ENCODE measurements at regions not wholly inside any gene's neighbourhood (a gene's known extent, or its start where the extent isn't known, plus 50 kb on each side); places are given as distances from the start of the nearest gene placed in this dataset.
A peak's percentile ranks its signal among the peaks of the same experiment; 100 is the strongest.

DNA sequence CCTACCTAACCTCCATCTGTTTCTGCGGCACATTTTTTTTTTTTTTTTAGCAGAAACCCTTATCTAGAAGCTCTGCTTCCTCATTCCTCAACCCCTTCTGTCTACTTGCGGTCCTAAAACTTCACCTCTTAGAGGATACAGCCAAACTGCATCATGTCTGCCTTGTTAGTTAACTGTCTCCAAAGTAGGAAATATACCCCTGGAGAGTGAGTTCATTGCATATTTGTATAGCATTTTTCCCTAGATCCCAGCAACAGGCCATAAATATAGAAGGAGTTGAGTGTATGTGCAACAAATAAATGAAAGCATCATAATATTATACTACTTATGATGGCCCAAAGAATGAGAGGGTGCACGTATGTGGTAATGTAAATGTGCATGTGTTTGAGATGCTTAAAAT, 1288.6 kb upstream of the GJE1 start:
- H3K36me3 ChIP-seq = no peaks in the 10 kb centered on the region
- 86 to 90% methylated on average over 2 of the region's 3 CpGs for WGBS, 2 donors (ENCODE audit: low coverage in 1 of 2)
- TF ChIP-seq POLR2A (IDR thresholded peaks at IDR 0.05) (no peak), EP300 (IDR thresholded peaks at IDR 0.05) (no peak), POLR2AphosphoS5 (IDR thresholded peaks at IDR 0.05) (no peak)
- TF ChIP-seq, protein P1, sequence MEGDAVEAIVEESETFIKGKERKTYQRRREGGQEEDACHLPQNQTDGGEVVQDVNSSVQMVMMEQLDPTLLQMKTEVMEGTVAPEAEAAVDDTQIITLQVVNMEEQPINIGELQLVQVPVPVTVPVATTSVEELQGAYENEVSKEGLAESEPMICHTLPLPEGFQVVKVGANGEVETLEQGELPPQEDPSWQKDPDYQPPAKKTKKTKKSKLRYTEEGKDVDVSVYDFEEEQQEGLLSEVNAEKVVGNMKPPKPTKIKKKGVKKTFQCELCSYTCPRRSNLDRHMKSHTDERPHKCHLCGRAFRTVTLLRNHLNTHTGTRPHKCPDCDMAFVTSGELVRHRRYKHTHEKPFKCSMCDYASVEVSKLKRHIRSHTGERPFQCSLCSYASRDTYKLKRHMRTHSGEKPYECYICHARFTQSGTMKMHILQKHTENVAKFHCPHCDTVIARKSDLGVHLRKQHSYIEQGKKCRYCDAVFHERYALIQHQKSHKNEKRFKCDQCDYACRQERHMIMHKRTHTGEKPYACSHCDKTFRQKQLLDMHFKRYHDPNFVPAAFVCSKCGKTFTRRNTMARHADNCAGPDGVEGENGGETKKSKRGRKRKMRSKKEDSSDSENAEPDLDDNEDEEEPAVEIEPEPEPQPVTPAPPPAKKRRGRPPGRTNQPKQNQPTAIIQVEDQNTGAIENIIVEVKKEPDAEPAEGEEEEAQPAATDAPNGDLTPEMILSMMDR (IDR thresholded peaks at IDR 0.05) = no peak

DNA sequence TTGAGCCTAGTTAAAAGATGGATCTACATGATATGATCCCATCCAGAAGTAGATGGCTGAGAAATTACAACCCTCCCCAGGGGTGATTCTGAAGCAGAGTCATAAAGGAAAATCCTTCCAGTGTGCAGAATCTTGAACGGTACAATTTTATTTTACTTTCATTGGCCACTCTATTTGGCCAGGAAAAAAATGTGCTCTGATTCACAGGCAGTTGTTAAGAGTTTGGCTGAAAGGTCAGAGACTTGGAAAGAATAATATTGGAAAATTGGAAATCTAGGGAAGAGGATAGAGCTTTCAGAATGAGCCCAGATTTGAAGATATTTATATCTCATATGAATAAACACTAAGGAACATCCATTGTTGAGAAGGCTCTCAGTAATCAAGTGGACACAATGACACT, 1299.3 kb upstream of the GJE1 start:
- H3K4me1 ChIP-seq = peaks cover 3 to 15% (median 6%) of the 10 kb centered on the region in 3 donors
- peak overlapping the region in 2 of 4 donors; percentile 18 to 44 for H3K27ac ChIP-seq
- 6% methylated on average over 1 of the region's 1 CpG; no CpG with 5 or more reads in 1 of the 2 donors for WGBS, 2 donors (ENCODE audit: low coverage in 1 of 2)
- no peak overlapping the region for H3K4me3 ChIP-seq
- no peaks in the 10 kb centered on the region for H3K9me3 ChIP-seq
- TF ChIP-seq EP300 (IDR thresholded peaks at IDR 0.05) (no peak), POLR2A (IDR thresholded peaks at IDR 0.05) (no peak), POLR2AphosphoS5 (IDR thresholded peaks at IDR 0.05) (no peak)
- TF ChIP-seq, protein P1 (IDR thresholded peaks at IDR 0.05) = no peak
- no peaks in the 10 kb centered on the region for H3K27me3 ChIP-seq
- ATAC-seq = no peak
- no peaks in the 10 kb centered on the region for H3K36me3 ChIP-seq

More for the DNA sequence above, 1288.6 kb upstream of the GJE1 start:
- Histone ChIP-seq H3K9me3 (no peaks in the 10 kb centered on the region), H3K4me1 (peaks cover 0 to 10% (median 0%) of the 10 kb centered on the region in 3 donors), H3K4me3 (no peak overlapping the region), H3K27me3 (no peaks in the 10 kb centered on the region), H3K27ac (no peak overlapping the region)
- ATAC-seq = no peak

DNA sequence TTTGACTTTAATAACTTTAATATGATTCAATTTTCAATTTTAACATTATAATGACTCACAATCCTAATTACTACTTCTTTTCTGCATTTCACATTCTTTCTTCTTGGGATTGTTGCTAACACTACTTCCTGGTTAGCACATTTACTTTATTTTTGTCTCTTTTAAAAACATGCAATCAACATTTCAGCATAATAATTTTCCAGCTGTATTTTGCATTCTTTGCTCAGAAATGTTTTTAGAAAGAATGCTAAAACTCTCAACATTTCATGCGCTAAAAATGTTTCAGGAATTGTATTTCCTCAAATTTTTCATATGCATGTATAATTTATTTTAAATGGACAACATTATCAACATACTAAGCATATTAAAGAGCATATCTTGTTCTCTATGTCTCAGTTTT, 1302.1 kb upstream of the GJE1 start:
- ATAC-seq = no peak
- 63 to 86% methylated on average over 1 of the region's 1 CpG for WGBS, 2 donors (ENCODE audit: low coverage in 1 of 2)
- H3K27ac ChIP-seq = no peak overlapping the region

DNA sequence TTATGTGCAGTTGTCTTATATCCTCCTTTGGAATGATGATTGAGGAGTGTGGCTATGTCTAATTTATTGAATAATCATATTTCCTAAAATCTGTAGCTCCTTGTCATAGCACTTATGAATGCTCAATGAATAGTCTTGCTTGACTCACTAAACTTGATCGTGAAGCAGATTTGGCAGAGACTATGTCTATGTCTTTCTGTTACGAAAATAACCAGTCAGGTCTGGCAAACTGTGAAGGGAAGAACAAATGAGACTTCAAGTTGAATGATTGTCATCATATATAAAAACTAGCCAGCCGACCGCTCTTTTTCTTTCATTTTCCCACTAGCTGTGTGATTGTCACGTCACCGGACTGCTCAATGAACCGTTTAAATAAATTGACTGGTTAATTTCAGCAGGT, 1303.9 kb upstream of the GJE1 start:
- TF ChIP-seq, protein P1 (IDR thresholded peaks at IDR 0.05) = no peak
- WGBS, 2 donors (ENCODE audit: low coverage in 1 of 2) = 82 to 90% methylated on average over 7 of the region's 7 CpGs

More for the DNA sequence above, 1302.1 kb upstream of the GJE1 start:
- TF ChIP-seq, protein P1 (IDR thresholded peaks at IDR 0.05) = no peak
- TF ChIP-seq EP300 (IDR thresholded peaks at IDR 0.05) = no peak
- no peak for TF ChIP-seq POLR2A (IDR thresholded peaks at IDR 0.05)
- no peak for TF ChIP-seq POLR2AphosphoS5 (IDR thresholded peaks at IDR 0.05)
- no peaks in the 10 kb centered on the region for H3K27me3 ChIP-seq
- H3K4me3 ChIP-seq = no peak overlapping the region
- H3K4me1 ChIP-seq = peaks cover 3 to 15% (median 6%) of the 10 kb centered on the region in 3 donors
- no peaks in the 10 kb centered on the region for H3K9me3 ChIP-seq
- no peaks in the 10 kb centered on the region for H3K36me3 ChIP-seq

DNA sequence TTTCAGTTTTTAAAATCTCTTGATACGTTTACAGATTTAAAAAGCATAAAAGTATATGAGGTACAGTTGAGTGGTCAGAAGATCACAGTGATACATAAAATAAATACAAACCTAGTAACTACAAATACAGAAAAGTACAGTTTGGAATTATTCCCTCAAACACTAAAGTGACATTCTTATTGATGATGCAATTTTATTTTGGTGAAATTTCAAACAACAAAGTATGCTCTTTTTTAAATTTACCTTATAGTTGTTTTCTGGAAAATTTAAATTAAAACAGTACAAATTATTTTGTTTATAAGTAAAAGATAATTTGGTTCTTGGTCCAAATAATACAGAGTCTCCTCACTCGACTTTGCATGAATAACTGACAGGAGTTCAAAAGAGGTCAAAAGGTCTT, 1305.1 kb upstream of the GJE1 start:
- Histone ChIP-seq H3K36me3 (no peaks in the 10 kb centered on the region), H3K27ac (no peak overlapping the region), H3K4me3 (no peak overlapping the region), H3K9me3 (no peaks in the 10 kb centered on the region), H3K27me3 (no peaks in the 10 kb centered on the region), H3K4me1 (no peaks in the 10 kb centered on the region)
- no peak for ATAC-seq
- WGBS, 2 donors (ENCODE audit: low coverage in 1 of 2) = 35 to 36% methylated on average over 2 of the region's 2 CpGs
- TF ChIP-seq POLR2AphosphoS5 (IDR thresholded peaks at IDR 0.05) (no peak), EP300 (IDR thresholded peaks at IDR 0.05) (no peak)

More for the DNA sequence above, 1303.9 kb upstream of the GJE1 start:
- H3K9me3 ChIP-seq = no peaks in the 10 kb centered on the region
- no peaks in the 10 kb centered on the region for H3K27me3 ChIP-seq
- no peak overlapping the region for H3K4me3 ChIP-seq
- H3K4me1 ChIP-seq = peaks cover 2 to 10% (median 3%) of the 10 kb centered on the region in 3 donors
- no peak overlapping the region for H3K27ac ChIP-seq
- ATAC-seq = no peak
- H3K36me3 ChIP-seq = no peaks in the 10 kb centered on the region
